Naive thymus-derived CD4-positive, alpha-beta T cell (primary cell): ENCODE measurements at regions not wholly inside any gene's neighbourhood (a gene's known extent, or its start where the extent isn't known, plus 50 kb on each side); places are given as distances from the start of the nearest gene placed in this dataset.
A peak's percentile ranks its signal among the peaks of the same experiment; 100 is the strongest.

Source experiments
- ATAC-seq: fragments of 150-1000 bp; cut with Tn5 transposase; 2 replicates; pipeline ENCODE4 v1.10.0; 2021; ENCODE audit warnings: mild to moderate bottlenecking, moderate library complexity
- CTCF ChIA-PET: fragments of 350-600 bp; sonication (Branson Sonifier 250); formaldehyde crosslinking; loops from one replicate; lab custom pipeline; 2021; ENCODE audit warnings: antibody characterized with exemption; lab: Charles Lee
- POLR2A ChIA-PET: fragments of 350-600 bp; sonication (Branson Sonifier 250); formaldehyde crosslinking; loops from one replicate; lab custom pipeline; 2021; ENCODE audit warnings: antibody characterized with exemption, inconsistent platforms; lab: Charles Lee
- DNase-seq, 9 donors: peaks; one replicate each; pipeline versions ENCODE4 v3.0.0 to v3.0.0-alpha.2; 2020 to 2022; ENCODE audit warnings: mixed read lengths in 1 of 9
- H3K27ac ChIP-seq: one replicate; pipeline ENCODE4 v1.7.0; 2013; ENCODE audit warnings: mild to moderate bottlenecking, low read depth, low read length, moderate library complexity
- H3K27me3 ChIP-seq, 2 donors: one replicate each; pipeline ENCODE4 v1.7.0; 2013; ENCODE audit warnings: low read length in 2 of 2, mild to moderate bottlenecking in 2 of 2, moderate library complexity in 2 of 2; ENCODE audit not compliant: control insufficient read depth in 2 of 2, insufficient read depth in 2 of 2
- H3K36me3 ChIP-seq, 3 experiments: 1 replicate in 2 of 3; 2 replicates in 1 of 3; pipeline ENCODE4 v1.7.0; 2013; ENCODE audit warnings: low read length in 3 of 3, mild to moderate bottlenecking in 3 of 3, moderate library complexity in 1 of 3; ENCODE audit not compliant: insufficient read depth in 3 of 3, control insufficient read depth in 2 of 3
- H3K4me1 ChIP-seq, 2 donors: one replicate each; pipeline ENCODE4 v1.7.0; 2013; ENCODE audit warnings: low read length in 2 of 2, mild to moderate bottlenecking in 2 of 2, moderate library complexity in 1 of 2; ENCODE audit not compliant: control insufficient read depth in 2 of 2, insufficient read depth in 2 of 2
- H3K4me3 ChIP-seq: 2 replicates; pipeline ENCODE4 v1.7.0; 2013; ENCODE audit warnings: mild to moderate bottlenecking, low read length
- H3K9me3 ChIP-seq, 3 experiments: 1 replicate in 2 of 3; 2 replicates in 1 of 3; pipeline ENCODE4 v1.7.0; 2013; ENCODE audit warnings: low read length in 3 of 3; ENCODE audit not compliant: control insufficient read depth in 2 of 3
- H3K27ac Mint-ChIP-seq, 9 donors: one replicate each; pipeline ENCODE4 v1.8.0; 2020 to 2022; ENCODE audit warnings: mixed read lengths in 9 of 9, mild to moderate bottlenecking in 8 of 9, moderate library complexity in 5 of 9, inconsistent platforms in 2 of 9
- H3K27me3 Mint-ChIP-seq, 5 donors: one replicate each; pipeline ENCODE4 v1.8.0; 2021 to 2022; ENCODE audit warnings: mixed read lengths in 5 of 5, mild to moderate bottlenecking in 1 of 5
- H3K36me3 Mint-ChIP-seq, 5 donors: one replicate each; pipeline ENCODE4 v1.8.0; 2020 to 2022; ENCODE audit warnings: mixed read lengths in 5 of 5, mild to moderate bottlenecking in 3 of 5, inconsistent platforms in 1 of 5
- H3K4me1 Mint-ChIP-seq, 7 donors: one replicate each; pipeline ENCODE4 v1.8.0; 2020 to 2022; ENCODE audit warnings: mixed read lengths in 7 of 7, mild to moderate bottlenecking in 3 of 7, inconsistent platforms in 1 of 7
- H3K4me3 Mint-ChIP-seq, 10 donors: one replicate each; pipeline ENCODE4 v1.8.0; 2020 to 2022; ENCODE audit warnings: mild to moderate bottlenecking in 10 of 10, mixed read lengths in 10 of 10, moderate library complexity in 6 of 10, inconsistent platforms in 2 of 10
- H3K9me3 Mint-ChIP-seq, 11 donors: one replicate each; pipeline ENCODE4 v1.8.0; 2020 to 2022; ENCODE audit warnings: mixed read lengths in 11 of 11, mild to moderate bottlenecking in 4 of 11, inconsistent platforms in 1 of 11, moderate library complexity in 1 of 11
- intact Hi-C, 2 donors: fragments of 100-400 bp; cut with micrococcal nuclease; formaldehyde crosslinking; loops; one replicate each; pipeline ENCODE4 v1.15.1; 2023

DNA sequence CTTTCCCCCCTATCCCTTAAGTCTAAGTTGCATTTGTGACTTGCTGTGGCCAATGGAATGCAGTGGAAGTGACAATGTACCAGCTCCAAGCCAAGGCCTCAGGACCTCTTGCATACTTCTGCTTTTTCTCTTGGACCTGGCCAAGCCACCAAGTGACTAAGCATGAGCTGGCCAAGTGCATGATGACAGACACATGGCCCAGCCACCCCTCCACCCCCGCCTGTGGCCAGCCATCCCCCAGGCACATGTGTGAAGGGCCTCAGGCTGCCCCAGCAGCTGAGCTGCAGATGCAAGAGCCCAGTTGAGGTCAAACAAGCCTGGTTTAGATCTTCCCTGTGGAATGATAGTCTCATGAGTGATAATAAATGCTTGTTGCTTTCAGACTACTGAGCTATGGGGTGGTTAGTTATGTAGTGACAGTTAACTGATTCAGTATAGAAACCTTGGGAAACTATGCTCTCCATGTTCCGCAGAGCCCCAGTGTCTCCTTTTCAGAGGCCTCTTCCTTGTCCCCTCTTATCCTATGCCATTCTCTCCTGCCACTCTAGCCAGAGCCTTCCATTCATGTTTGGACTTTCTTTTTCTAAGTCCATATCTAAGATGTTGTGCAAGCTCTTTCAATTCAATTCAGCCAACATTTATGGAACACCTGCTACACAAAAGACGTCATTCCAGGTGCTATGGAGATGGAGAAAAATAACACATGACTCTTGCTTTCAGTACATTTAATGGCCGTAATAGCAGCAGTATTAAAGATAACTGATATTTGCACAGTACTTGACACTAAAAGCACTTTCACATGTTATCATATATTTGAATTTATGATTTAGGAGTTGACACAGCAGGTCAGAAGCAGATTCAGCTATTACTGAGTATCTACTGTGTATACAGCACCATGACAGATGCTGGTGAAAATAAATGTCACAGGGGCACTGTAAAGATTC, 55.5 kb upstream of the LOXL4 start:
- CTCF ChIA-PET, result no interaction called here
- intact Hi-C loops, result no loop called here
- H3K27ac Mint-ChIP-seq, result no peak overlapping the region
- H3K27me3 Mint-ChIP-seq, result peaks cover 0 to 12% (median 2%) of the 10 kb centered on the region in 5 donors
- no peak overlapping the region for H3K4me3 Mint-ChIP-seq
- H3K27me3 ChIP-seq, result no peaks in the 10 kb centered on the region
- no peaks in the 10 kb centered on the region for H3K4me1 Mint-ChIP-seq
- POLR2A ChIA-PET, result no interaction called here
- H3K9me3 ChIP-seq, result no peaks in the 10 kb centered on the region
- no peaks in the 10 kb centered on the region for H3K36me3 Mint-ChIP-seq
- ATAC-seq (peak; percentile 95), DNase-seq (peak in 1 of 9 donors; percentile 20)
- no peaks in the 10 kb centered on the region for H3K36me3 ChIP-seq
- peaks cover 0 to 2% (median 0%) of the 10 kb centered on the region in 11 donors for H3K9me3 Mint-ChIP-seq
- H3K27ac ChIP-seq, result no peak overlapping the region
- no peak overlapping the region for H3K4me3 ChIP-seq
- H3K4me1 ChIP-seq, result no peaks in the 10 kb centered on the region

DNA sequence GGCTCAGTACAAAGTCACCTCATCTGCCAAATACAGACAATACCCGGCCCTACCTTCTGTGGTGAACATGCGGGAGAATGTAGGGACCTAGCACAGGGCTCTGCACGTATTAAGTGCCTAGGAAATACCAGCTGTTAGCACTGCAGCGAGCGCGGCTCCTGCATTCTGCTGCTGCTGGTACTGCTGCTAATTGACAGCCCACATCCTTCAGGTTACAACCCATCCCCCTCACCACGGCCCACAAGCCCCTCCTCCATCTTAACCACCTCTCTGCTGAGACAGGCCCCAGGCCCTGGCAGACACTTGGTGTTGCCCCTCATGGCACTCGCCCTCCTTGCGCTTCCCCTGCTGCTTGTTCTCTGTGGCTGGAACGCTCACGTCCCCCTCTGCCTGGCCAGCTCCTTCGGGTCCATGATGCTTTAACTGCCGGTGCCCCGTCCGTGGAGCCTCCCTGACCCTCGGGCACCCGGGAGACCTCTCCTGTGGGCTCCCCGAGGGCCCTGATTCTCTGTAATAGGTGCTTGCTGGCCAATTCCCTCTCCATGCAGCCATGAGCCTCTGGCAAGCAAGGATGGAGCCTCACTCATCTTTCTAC, 53.3 kb upstream of the LOXL4 start:
- Histone ChIP-seq H3K4me3 (no peak overlapping the region), H3K4me1 (no peaks in the 10 kb centered on the region), H3K36me3 (no peaks in the 10 kb centered on the region), H3K27ac (no peak overlapping the region), H3K27me3 (no peaks in the 10 kb centered on the region), H3K9me3 (no peaks in the 10 kb centered on the region)
- POLR2A ChIA-PET, result no interaction called here
- Mint-ChIP-seq H3K9me3 (no peaks in the 10 kb centered on the region), H3K4me3 (no peak overlapping the region), H3K27me3 (peaks cover 0 to 7% (median 0%) of the 10 kb centered on the region in 5 donors), H3K27ac (no peak overlapping the region), H3K36me3 (no peaks in the 10 kb centered on the region), H3K4me1 (peaks cover 0 to 2% (median 0%) of the 10 kb centered on the region in 7 donors)
- intact Hi-C loops, result no loop called here
- ATAC-seq (no peak), DNase-seq (no peak)
- CTCF ChIA-PET, result no interaction called here

- intact Hi-C loops, result no loop called here
- no peaks in the 10 kb centered on the region for H3K36me3 Mint-ChIP-seq
- H3K9me3 ChIP-seq, result no peaks in the 10 kb centered on the region
- H3K9me3 Mint-ChIP-seq, result no peaks in the 10 kb centered on the region
- ATAC-seq (no peak), DNase-seq (no peak)
- H3K27me3 Mint-ChIP-seq, result peaks cover 0 to 7% (median 6%) of the 10 kb centered on the region in 5 donors
- no peak overlapping the region for H3K27ac Mint-ChIP-seq
- no peaks in the 10 kb centered on the region for H3K27me3 ChIP-seq
- H3K4me1 Mint-ChIP-seq, result peaks cover 0 to 2% (median 0%) of the 10 kb centered on the region in 7 donors
- no peaks in the 10 kb centered on the region for H3K36me3 ChIP-seq
- no peaks in the 10 kb centered on the region for H3K4me1 ChIP-seq
- ChIA-PET CTCF (no interaction called here), POLR2A (no interaction called here)
- no peak overlapping the region for H3K27ac ChIP-seq
- no peak overlapping the region for H3K4me3 ChIP-seq
- H3K4me3 Mint-ChIP-seq, result no peak overlapping the region
These were observed 52.6 kb upstream of the LOXL4 start for GRCh38 chr10:98320486-98321185.

DNA sequence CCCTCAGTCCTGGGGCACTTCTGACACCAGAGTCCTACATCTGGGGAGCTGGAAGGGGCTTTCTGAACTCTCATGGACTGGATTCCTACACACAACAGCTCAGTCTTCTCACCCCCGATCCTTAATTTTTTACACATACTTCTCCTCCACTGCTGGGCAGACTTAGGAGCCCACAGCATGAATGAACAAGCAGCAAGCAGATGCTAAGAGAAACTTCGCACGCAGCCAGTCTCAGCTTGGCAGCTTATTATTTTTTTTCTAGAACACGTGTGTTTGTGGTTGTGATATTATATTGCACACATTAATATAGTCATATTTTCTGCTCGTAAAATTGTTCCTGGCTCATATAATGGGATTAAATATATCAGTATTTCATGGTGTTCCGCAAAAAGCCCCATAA, 50.9 kb upstream of the LOXL4 start:
- no peak overlapping the region for H3K27ac ChIP-seq
- no peak for DNase-seq
- H3K36me3 ChIP-seq, result no peaks in the 10 kb centered on the region
- H3K27ac Mint-ChIP-seq, result no peak overlapping the region
- H3K9me3 Mint-ChIP-seq, result no peaks in the 10 kb centered on the region
- ATAC-seq, result no peak
- no peak overlapping the region for H3K4me3 ChIP-seq
- H3K4me1 Mint-ChIP-seq, result peaks cover 0 to 2% (median 0%) of the 10 kb centered on the region in 7 donors
- intact Hi-C loops, result loop anchor here in 1 of 2 donors (10.0 kb wide), 1 partner anchor 404 kb away; no protein-coding TSS in a partner anchor
- CTCF ChIA-PET, result no interaction called here
- peaks cover 0 to 15% (median 5%) of the 10 kb centered on the region in 5 donors for H3K27me3 Mint-ChIP-seq
- no peaks in the 10 kb centered on the region for H3K27me3 ChIP-seq
- H3K36me3 Mint-ChIP-seq, result no peaks in the 10 kb centered on the region
- H3K4me3 Mint-ChIP-seq, result no peak overlapping the region
- no peaks in the 10 kb centered on the region for H3K9me3 ChIP-seq
- POLR2A ChIA-PET, result no interaction called here
- no peaks in the 10 kb centered on the region for H3K4me1 ChIP-seq
